GM12892 (cell line): ENCODE measurements at regions not wholly inside any gene's neighbourhood (a gene's known extent, or its start where the extent isn't known, plus 50 kb on each side); places are given as distances from the start of the nearest gene placed in this dataset.

ENCODE experiments used
- POLR2AphosphoS5 ChIP-seq: IDR thresholded peaks from 2 replicates; pipeline ENCODE4 v1.6.1; 2011; ENCODE audit warnings: low read depth, low read length, control low read depth
- TAF1 ChIP-seq: IDR thresholded peaks from 2 replicates; pipeline ENCODE4 v1.6.1; 2011; ENCODE audit warnings: low read depth, mild to moderate bottlenecking, control low read depth, low read length, borderline replicate concordance

DNA sequence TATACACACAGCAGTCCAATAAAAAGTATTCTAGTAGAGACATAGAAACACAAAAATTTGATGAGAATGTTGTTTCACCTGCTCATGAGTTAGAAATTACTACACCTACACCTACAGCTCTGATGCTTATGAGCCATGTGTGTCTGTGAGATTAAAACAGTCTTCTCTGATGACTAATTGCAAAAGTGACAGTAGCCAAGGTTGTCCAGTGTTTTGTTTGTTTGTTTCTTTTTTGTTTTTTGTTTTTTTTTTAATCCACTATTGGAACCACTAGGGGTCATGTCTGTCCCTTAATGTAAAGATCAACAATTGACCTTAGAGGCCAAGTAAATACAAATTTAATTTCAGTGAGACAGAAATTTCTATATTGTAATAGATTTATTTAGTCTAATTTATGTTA lies 423.1 kb downstream of the TEX13C start:
- TF ChIP-seq TAF1: no peak
- no peak for TF ChIP-seq POLR2AphosphoS5
